Cerebellar cortex (tissue), 1 donor: ENCODE measurements at regions not wholly inside any gene's neighbourhood (a gene's known extent, or its start where the extent isn't known, plus 50 kb on each side); places are given as distances from the start of the nearest gene placed in this dataset.

Source experiments
- DNase-seq: peaks from one replicate; pipeline ENCODE4 v3.0.0-alpha.2; 2015; ENCODE audit warnings: low spot score

GRCh38 chr17:45718791-45719190 lies 65.3 kb upstream of the CRHR1 start:
- no peak for DNase-seq

DNA sequence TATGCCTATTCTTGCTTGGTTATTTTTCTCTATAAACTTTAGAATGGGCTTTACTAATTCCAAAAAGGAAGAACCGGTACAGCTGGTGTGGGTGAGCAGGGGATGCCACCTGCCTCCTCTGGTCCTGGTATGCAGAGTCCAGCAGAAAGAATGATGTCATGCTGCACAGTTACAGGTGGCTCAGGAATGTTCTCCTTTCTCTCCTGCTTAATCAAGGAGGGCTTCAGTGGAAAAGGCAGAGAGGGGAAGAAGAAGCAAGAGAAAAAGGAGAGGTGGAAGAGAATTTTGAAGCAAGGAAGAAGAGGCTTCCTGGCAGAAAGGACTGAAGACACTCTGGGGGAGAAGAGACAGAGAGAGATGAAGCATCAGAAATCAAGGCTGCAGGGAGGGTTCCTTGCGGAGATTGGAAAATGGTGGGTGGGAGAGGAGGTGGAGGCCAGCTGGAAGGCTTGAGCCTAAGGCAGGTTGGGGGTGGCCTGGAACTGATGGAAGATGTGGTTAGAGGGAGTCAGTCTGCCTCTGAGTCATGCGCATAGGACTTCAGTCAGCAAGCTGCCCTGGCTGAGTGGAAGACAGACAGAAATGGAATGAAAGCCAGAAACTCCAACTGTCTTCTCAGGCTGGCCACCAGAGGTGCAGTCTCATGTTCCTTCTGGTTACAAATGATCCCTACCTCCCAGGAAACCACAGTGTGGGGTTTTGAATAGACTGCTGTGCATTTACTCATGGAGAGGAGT lies 64.6 kb upstream of the CRHR1 start:
- peak; percentile 88 for DNase-seq

- no peak for DNase-seq
Measured at GRCh38 chr17:45720386-45720785, 63.7 kb upstream of the CRHR1 start.

DNA sequence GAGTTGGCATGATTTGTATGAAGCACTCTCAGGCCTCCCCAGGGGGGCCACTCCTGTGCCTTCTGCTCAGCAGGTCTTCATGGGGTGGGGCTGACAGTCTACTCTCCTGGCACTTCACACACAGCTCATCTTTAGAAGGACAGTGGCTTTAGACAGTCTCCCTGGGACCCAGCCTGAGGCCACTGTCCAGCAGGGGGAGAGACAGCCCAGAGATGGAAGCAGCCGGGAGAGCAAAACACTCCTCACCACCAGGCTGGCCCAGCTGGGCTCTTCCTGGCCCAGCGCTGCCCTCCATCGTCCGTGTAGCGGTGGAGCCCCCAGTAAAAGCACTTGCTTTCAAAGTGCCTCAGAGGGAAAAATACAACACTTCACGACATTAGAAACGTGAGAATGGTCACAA lies 62.0 kb upstream of the CRHR1 start:
- DNase-seq: peak; percentile 50

DNA sequence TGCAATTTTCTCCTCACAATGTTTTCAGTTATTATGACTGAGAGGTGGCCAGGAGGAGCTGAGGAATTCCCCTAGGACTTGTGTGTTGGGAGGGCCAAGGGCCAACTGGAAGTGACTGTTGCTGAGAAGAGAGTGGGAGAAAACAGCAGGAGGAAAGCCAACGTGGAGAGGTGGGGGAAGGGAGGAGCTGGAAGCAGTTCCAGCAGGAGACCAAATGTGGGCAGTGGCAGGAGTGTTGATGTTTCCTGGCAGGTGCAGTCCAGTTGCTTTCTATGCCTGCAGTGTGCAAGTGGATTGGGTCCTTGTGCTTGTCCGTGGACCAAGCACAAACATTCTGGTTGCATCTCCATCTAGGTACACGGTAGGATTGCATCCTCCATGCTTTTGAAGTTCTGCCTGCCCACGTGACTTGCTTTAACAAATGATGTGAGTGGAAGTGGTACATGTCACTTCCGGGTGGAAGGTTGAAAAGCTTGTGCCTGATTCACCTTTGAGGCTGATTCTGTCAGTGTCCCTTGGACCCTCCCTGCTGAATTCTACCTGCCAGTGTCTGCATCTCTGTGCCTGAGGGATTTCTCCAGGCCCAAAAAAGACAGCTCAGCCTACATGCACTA lies 54.7 kb upstream of the CRHR1 start:
- no peak for DNase-seq

- DNase-seq: no peak
Measured at GRCh38 chr17:45730192-45730591, 53.9 kb upstream of the CRHR1 start.

DNA sequence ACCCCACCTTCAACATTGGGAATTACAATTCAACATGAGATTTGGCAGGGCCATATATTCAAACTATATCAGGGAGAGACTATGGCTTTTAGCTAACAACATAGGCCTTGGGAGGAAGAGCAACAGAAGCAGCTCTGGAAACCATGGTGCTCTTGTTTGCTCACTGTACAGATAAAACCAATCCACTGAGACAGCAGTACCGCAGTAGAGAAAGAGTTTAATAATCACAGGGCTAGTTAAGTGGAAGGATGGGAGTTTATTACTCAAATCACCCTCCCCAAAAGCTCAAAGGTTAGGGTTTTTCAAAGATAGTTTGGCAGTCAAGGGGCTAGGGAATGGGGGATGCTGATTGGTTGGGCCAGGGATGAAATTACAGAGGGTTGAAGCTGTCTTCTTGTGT lies 52.7 kb upstream of the CRHR1 start:
- no peak for DNase-seq

DNA sequence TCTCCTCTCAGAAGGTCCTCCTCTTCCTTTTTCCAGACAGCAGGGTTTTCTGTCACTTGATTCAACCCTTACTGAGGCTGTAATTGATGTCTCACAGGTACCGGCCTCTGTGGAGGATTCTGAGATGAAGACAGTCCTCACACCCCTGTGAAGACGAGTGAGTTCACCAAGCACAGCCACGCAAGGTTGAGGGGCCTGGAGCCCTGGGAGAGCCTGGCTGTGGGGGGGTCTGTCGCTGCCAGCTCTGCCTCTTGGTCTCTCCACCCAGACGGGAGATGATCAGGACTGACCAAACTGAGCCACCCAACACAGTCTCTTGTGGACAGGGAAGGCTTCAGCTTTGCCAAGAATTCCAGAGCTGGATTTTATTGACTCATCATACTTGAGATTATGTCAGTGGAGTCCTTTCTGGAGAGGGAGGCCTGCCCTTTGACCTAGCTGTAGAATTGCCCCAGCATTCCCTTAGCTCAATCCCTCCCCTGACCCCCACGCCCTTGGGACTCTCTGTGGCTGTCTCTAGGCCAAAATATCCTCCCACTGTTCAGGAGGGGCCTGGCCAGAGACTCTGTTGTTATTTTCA lies 51.1 kb upstream of the CRHR1 start:
- DNase-seq: no peak

DNA sequence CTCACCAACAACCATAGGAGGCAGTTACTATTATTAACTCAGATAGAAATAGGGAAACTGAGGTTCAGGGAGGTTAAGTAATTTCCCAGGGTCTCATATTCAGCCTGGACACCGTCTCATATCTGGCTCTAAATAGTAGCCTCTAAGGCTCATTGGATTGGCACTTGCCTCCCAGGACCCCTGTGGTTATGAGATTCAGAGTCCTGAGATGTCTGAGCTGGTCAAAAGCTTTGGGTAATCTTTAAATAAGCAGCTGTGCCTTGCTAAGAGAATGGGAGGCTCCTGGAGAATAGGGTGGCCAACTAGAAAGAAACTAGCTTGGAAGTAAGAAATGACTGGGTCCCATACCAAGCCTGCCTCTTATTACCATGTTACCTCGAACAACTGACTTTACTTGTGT lies 50.3 kb upstream of the CRHR1 start:
- DNase-seq: no peak
